B cell (primary cell): ENCODE measurements at regions not wholly inside any gene's neighbourhood (a gene's known extent, or its start where the extent isn't known, plus 50 kb on each side); places are given as distances from the start of the nearest gene placed in this dataset.

Source experiments
- ATAC-seq: fragments of 200-7000 bp; cut with Tn5 transposase; one replicate; pipeline ENCODE4 v1.10.0; 2021; ENCODE audit warnings: low read depth, mild to moderate bottlenecking, moderate number of reproducible peaks, moderate library complexity
- CTCF ChIA-PET: fragments of 350-600 bp; sonication (Branson Sonifier 250); formaldehyde crosslinking; loops from one replicate; lab custom pipeline; 2021; ENCODE audit warnings: antibody characterized with exemption, inconsistent platforms; lab: Charles Lee
- POLR2A ChIA-PET: fragments of 350-600 bp; sonication (Branson Sonifier 250); formaldehyde crosslinking; loops from one replicate; lab custom pipeline; 2021; ENCODE audit warnings: antibody characterized with exemption; lab: Charles Lee
- DNase-seq: peaks from one replicate; pipeline ENCODE4 v3.0.0; 2013
- H2AFZ ChIP-seq: 2 replicates; pipeline ENCODE4 v1.6.1; 2012; ENCODE audit warnings: mild to moderate bottlenecking, low read depth, low read length; ENCODE audit not compliant: insufficient read depth, poor library complexity, severe bottlenecking
- H3K27ac ChIP-seq, 2 donors: 1 replicate in 1 of 2; 2 replicates in 1 of 2; pipeline ENCODE4 v1.5.1; 2012 to 2013; ENCODE audit warnings: low read length in 2 of 2, mild to moderate bottlenecking in 2 of 2, moderate library complexity in 1 of 2
- H3K27me3 ChIP-seq, 4 experiments: fragments of 200-600 bp in 1 of 4; sonication (generic) in 1 of 4; replicated peaks in 1 of 4; 1 replicate in 2 of 4; 2 replicates in 2 of 4; pipeline versions ENCODE4 v1.6.1 to v1.7.0; 2013 to 2016; ENCODE audit warnings: low read length in 3 of 4, mild to moderate bottlenecking in 2 of 4, mixed read lengths in 1 of 4, moderate library complexity in 1 of 4; ENCODE audit not compliant: insufficient read depth in 4 of 4, control insufficient read depth in 3 of 4; ENCODE audit errors: control extremely low read depth in 1 of 4
- H3K36me3 ChIP-seq, 2 experiments: replicated peaks in 1 of 2; 1 replicate in 1 of 2; 2 replicates in 1 of 2; pipeline versions ENCODE4 v1.6.1 to v1.7.1; 2013; ENCODE audit warnings: low read length in 1 of 2; ENCODE audit not compliant: insufficient read depth in 2 of 2, control insufficient read depth in 1 of 2; ENCODE audit errors: control extremely low read depth in 1 of 2, extremely low read depth in 1 of 2
- H3K4me1 ChIP-seq, 2 donors: fragments of 200-600 bp in 1 of 2; sonication (generic) in 1 of 2; 1 replicate in 1 of 2; 2 replicates in 1 of 2; pipeline versions ENCODE4 v1.5.1 to v1.6.1; 2013 to 2017; ENCODE audit warnings: low read length in 2 of 2; ENCODE audit not compliant: control insufficient read depth in 2 of 2, insufficient read depth in 2 of 2
- H3K4me2 ChIP-seq: replicated peaks from 2 replicates; pipeline ENCODE3; 2012; ENCODE audit warnings: mild to moderate bottlenecking, low read depth, low read length; ENCODE audit not compliant: poor library complexity, severe bottlenecking
- H3K4me3 ChIP-seq, 5 experiments: fragments of 200-600 bp in 1 of 5; sonication (generic) in 1 of 5; 1 replicate in 3 of 5; 2 replicates in 2 of 5; pipeline versions ENCODE4 v1.5.1 to v1.7.0; 2011 to 2016; ENCODE audit warnings: low read length in 4 of 5, mild to moderate bottlenecking in 4 of 5, low read depth in 2 of 5, control low read depth in 1 of 5, moderate library complexity in 1 of 5; ENCODE audit not compliant: insufficient read depth in 1 of 5; ENCODE audit errors: control extremely low read depth in 1 of 5, extremely low read depth in 1 of 5
- H3K79me2 ChIP-seq: fragments of 200-600 bp; sonication (generic); one replicate; pipeline ENCODE4 v1.6.0; 2016; ENCODE audit warnings: low read length; ENCODE audit not compliant: control insufficient read depth, insufficient read depth
- H3K9ac ChIP-seq: fragments of 200-600 bp; sonication (generic); 2 replicates; pipeline ENCODE4 v1.6.1; 2017; ENCODE audit warnings: mild to moderate bottlenecking, low read length, moderate library complexity
- H3K9me3 ChIP-seq, 3 donors: one replicate each; pipeline versions ENCODE4 v1.6.1 to v1.7.1; 2013; ENCODE audit warnings: low read length in 2 of 3; ENCODE audit not compliant: control insufficient read depth in 2 of 3, insufficient read depth in 1 of 3; ENCODE audit errors: control extremely low read depth in 1 of 3
- H4K20me1 ChIP-seq: 2 replicates; pipeline ENCODE4 v1.6.0; 2012; ENCODE audit warnings: mild to moderate bottlenecking, low read length; ENCODE audit not compliant: insufficient read depth, control insufficient read depth, poor library complexity, severe bottlenecking
- H3K27ac Mint-ChIP-seq: one replicate; pipeline ENCODE4 v1.8.0; 2021; ENCODE audit warnings: mixed read lengths
- H3K27me3 Mint-ChIP-seq: one replicate; pipeline ENCODE4 v1.8.0; 2021; ENCODE audit warnings: mixed read lengths
- H3K4me1 Mint-ChIP-seq: one replicate; pipeline ENCODE4 v1.8.0; 2021; ENCODE audit warnings: mixed read lengths
- H3K4me3 Mint-ChIP-seq: one replicate; pipeline ENCODE4 v1.8.0; 2021; ENCODE audit warnings: mixed read lengths
- H3K9me3 Mint-ChIP-seq: one replicate; pipeline ENCODE4 v1.8.0; 2022; ENCODE audit warnings: mixed read lengths; ENCODE audit not compliant: insufficient read depth
- CTCF ChIP-seq: fragments of 200-600 bp; IDR thresholded peaks from one replicate; pipeline ENCODE4 v1.8.0; 2022; ENCODE audit warnings: antibody characterized with exemption, mild to moderate bottlenecking
- EZH2 ChIP-seq: IDR thresholded peaks from 2 replicates; pipeline ENCODE4 v1.6.1; 2012; ENCODE audit warnings: borderline replicate concordance, low read depth, mild to moderate bottlenecking, moderate library complexity, low read length; ENCODE audit not compliant: insufficient read depth, poor library complexity, severe bottlenecking
- WGBS: methylation state at CpG from one replicate; pipeline ENCODE4 v1.1.5; 2013; ENCODE audit warnings: missing lambda C conversion rate; ENCODE audit not compliant: insufficient coverage; 5-methylcytosine and 5-hydroxymethylcytosine counted together
- intact Hi-C: fragments of 100-400 bp; cut with micrococcal nuclease; formaldehyde crosslinking; loops from one replicate; pipeline ENCODE4 v1.10.0; 2022

DNA sequence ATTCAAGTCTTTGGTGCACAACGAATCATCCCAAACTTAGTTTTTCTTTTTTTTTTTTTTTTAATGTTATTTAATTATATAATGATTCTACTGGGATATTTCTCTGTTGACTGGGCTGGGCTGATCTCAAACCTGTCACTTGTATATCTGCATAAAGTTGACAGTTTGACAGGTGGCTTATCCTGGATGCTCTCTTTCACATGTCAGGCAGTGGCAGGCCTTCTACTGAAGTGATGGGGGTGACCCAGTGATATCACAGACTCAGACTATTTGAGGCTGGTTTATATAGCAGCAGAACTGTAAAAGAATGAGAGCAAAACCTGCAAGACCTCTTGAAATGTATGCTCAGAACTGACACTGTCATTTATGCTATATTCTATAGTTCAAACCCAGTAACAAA is 1813.5 kb upstream of the CDH6 start:
- CTCF ChIA-PET, result no interaction called here
- Histone ChIP-seq H3K27me3 (no peaks in the 10 kb centered on the region), H3K27ac (no peak overlapping the region), H3K79me2 (no peaks in the 10 kb centered on the region), H3K9ac (no peak overlapping the region), H2AFZ (no peak overlapping the region), H3K9me3 (peaks cover 0 to 4% (median 4%) of the 10 kb centered on the region in 3 donors), H3K4me2 (no peak overlapping the region), H3K36me3 (no peaks in the 10 kb centered on the region), H3K4me1 (no peaks in the 10 kb centered on the region), H4K20me1 (no peaks in the 10 kb centered on the region), H3K4me3 (no peak overlapping the region)
- DNase-seq (no peak), ATAC-seq (no peak)
- Mint-ChIP-seq H3K27ac (no peak overlapping the region), H3K27me3 (no peaks in the 10 kb centered on the region), H3K9me3 (peaks cover 4% of the 10 kb centered on the region), H3K4me3 (no peak overlapping the region), H3K4me1 (no peaks in the 10 kb centered on the region)
- POLR2A ChIA-PET, result no interaction called here
- TF ChIP-seq EZH2 (no peak), CTCF (no peak)
- no CpG with 5 or more reads among the region's 1 CpG for WGBS
- intact Hi-C loops, result no loop called here

GRCh38 chr5:29379619-29380018 is 1813.9 kb upstream of the CDH6 start:
- ChIA-PET CTCF (no interaction called here), POLR2A (no interaction called here)
- WGBS, result 88% methylated on average over 3 of the region's 5 CpGs
- ATAC-seq (no peak), DNase-seq (no peak)
- H3K4me3 Mint-ChIP-seq, result no peak overlapping the region
- H3K9me3 Mint-ChIP-seq, result peaks cover 4% of the 10 kb centered on the region
- Histone ChIP-seq H2AFZ (no peak overlapping the region), H3K9ac (no peak overlapping the region), H3K79me2 (no peaks in the 10 kb centered on the region), H3K27ac (no peak overlapping the region), H4K20me1 (no peaks in the 10 kb centered on the region), H3K9me3 (peaks cover 0 to 4% (median 4%) of the 10 kb centered on the region in 3 donors), H3K4me2 (no peak overlapping the region), H3K4me3 (no peak overlapping the region), H3K36me3 (no peaks in the 10 kb centered on the region), H3K27me3 (no peaks in the 10 kb centered on the region), H3K4me1 (no peaks in the 10 kb centered on the region)
- no peaks in the 10 kb centered on the region for H3K4me1 Mint-ChIP-seq
- intact Hi-C loops, result no loop called here
- no peak overlapping the region for H3K27ac Mint-ChIP-seq
- TF ChIP-seq EZH2 (no peak), CTCF (no peak)
- no peaks in the 10 kb centered on the region for H3K27me3 Mint-ChIP-seq
